ENCODE measurements at regions not wholly inside any gene's neighbourhood (a gene's known extent, or its start where the extent isn't known, plus 50 kb on each side); places are given as distances from the start of the nearest gene placed in this dataset.

DNA sequence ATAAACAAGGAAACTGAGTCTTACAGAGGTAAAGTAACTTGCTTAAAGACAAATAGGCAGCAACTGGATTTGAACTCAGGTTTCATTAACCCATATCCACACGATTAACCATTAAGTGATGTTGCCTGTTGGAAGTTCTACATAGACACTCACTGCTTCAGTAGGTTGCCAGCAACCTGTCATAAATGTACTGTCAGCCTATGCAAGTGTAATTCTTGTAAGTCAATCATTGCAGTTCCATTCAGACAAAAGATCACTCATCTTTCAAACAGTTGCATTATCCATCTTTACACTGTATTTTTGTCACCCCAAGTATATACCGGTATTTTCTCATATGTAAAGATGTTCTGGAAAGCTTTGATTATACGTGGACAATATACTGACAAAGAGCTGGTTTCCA, 676.9 kb upstream of the PCDH20 start:
- no peak for DNase-seq

DNA sequence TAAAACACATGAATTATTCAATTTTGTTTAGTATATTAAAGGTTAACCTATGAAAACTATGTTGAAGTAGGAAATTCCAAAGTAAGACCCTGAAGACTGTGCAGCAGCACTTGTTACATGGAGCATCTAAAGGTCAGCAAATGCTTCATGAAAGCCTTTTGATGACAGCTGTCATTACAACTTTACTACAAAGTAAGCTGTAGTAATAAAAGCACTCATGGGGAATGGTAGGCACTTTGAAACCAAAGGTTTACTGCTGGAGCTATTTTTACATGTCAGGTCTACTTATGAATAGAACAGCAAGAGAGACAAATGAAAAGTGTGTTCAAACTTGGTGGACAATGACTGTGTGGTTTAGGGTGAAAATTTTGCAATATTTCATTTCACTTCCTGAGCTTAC, 672.5 kb upstream of the PCDH20 start:
- no peak for DNase-seq

- DNase-seq: no peak
These were observed 671.5 kb upstream of the PCDH20 start for GRCh38 chr13:62087124-62087523.

GRCh38 chr13:62085337-62086229, 669.9 kb upstream of the PCDH20 start:
- no peak for DNase-seq

GRCh38 chr13:62084728-62085127, 669.1 kb upstream of the PCDH20 start:
- no peak for DNase-seq

DNA sequence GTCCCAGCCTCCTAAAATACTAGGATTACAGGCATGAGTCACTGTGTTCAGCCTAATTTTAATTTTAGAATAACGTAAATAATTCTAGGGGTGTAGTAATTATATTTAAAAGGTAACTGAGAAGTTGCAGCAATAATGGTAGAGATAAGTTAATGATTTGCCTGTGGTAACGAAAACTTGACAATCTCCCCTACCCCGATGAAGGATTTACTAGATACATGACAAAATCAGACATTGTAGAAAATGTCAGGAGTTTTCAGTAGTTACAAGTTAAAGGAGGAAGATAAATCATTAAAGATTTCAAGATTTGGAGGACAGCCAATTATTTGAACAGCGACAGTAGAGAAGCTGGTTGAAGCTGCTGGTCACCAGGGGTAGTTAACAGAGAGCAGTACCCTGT, 652.2 kb upstream of the PCDH20 start:
- no peak for DNase-seq

DNA sequence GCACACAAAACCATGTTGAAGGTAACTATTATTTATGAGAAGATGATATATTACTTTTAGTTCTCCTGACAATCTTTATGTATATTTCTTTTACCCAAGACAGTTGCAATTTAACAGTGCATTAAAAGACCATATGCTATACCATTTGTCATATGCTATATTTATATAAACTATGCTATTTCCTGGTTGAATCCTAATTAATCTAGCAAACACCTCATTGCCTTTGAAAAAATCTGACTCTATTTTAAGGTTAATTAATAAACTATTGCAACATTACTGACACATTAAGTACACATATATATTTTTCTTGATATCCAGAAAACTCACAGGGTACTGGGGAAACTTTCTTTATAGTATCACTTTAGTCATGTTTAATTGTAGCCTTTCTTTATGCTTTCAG, 649.4 kb upstream of the PCDH20 start:
- no peak for DNase-seq

GRCh38 chr13:62061751-62062150, 646.1 kb upstream of the PCDH20 start:
- DNase-seq: no peak

GRCh38 chr13:62060570-62060969, 644.9 kb upstream of the PCDH20 start:
- DNase-seq: no peak

DNA sequence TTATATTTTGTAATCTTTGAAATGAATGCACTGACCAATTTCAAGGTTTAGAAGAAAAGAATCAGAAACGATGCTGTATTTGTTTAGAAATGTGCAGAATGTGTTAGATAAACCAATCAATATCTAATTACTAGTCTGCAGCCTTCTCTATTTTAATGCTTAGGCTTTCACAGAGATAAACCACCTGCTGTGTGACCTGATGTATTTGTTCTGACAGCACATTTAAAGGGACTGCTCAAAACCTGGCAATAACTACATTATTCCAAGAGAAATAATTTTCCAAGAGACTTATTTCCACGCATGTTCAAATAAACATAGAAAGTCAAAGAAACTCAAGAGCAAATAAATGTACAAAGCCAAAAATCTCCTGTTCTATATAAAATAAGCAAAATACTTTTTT, 641.6 kb upstream of the PCDH20 start:
- DNase-seq: no peak

DNA sequence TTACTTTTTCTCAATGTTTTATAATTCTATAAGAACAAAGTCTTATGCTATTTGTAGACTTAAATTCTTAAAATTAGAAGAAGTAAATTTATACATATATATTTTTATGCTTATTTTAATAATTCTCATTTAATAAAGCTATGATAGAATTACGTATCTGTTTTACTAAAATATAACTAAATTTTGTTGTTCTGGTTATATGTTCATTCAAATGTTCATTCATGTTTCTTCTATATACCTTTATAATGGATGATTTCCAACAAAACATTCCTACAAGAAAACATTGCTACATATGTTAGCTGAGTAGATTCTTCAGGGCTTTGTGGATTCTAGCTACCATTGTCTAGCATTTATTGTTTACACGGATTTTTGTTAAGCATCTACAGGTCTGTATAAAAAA, 634.3 kb upstream of the PCDH20 start:
- DNase-seq: no peak

GRCh38 chr13:62046512-62046911, 630.9 kb upstream of the PCDH20 start:
- DNase-seq: no peak

GRCh38 chr13:62043600-62043999, 628.0 kb upstream of the PCDH20 start:
- DNase-seq: no peak

GRCh38 chr13:62040806-62041205, 625.2 kb upstream of the PCDH20 start:
- no peak for DNase-seq

DNA sequence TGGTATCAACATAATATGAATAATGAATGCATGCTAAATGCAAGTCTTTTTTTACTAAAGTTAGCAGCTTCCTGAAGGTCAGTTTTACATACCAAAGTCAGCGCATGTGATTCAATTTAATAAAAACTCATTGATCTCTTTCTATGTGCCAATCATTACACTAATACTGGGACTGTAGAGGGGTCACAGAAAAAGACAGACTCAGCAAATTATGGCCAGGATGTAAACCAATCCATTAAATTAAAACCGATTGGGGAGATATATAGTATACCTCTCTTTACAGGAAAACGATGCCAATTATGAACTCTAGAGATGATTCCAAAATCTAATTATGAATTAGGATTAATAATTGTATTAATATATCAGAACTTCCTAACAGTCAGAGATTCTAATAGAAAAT, 624.4 kb upstream of the PCDH20 start:
- no peak for DNase-seq

GRCh38 chr13:62038214-62038613, 622.6 kb upstream of the PCDH20 start:
- DNase-seq: no peak

- DNase-seq: no peak
These were observed 620.3 kb upstream of the PCDH20 start for GRCh38 chr13:62035981-62036380.

- DNase-seq: no peak
These were observed 618.3 kb upstream of the PCDH20 start for GRCh38 chr13:62033934-62034333.

GRCh38 chr13:62022369-62022768, 606.7 kb upstream of the PCDH20 start:
- no peak for DNase-seq

- DNase-seq: no peak
These were observed 604.2 kb upstream of the PCDH20 start for GRCh38 chr13:62019858-62020257.

DNA sequence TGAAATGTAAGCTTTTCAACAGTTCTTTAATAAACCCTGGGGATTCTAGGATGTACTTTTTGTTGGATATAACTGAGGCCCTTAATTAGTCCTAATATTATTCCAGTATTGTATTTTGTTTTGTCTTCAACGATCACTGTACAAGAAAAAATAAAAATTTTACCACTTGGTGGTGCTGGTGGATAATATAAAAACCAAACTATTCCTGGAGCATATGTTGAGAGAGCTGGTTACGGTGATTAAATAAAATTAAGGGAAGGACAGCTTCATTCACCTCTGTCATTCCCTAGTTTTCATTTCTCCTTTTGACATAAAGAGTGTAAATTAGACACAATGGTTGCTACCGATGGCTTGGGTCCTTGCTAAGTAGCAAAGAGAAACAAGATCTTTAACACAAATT, 598.6 kb upstream of the PCDH20 start:
- no peak for DNase-seq

DNA sequence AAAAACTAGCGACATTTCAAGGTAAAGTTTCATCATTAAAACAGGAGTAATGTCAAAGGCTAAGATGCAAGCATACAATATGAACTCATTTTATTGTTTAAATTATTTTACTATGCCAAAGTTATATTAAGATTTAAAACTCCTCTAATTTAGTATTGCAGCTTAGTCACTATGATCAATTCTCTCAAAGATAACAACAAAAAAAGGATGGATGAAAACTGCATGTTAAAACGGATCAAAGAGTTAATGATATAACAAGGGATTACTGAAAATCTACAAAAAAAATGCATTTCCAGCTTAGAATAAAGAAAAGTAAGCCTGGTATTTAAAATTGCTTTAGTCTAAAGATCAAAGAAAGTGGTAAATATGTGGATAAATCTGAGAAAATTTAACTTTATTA, 587.8 kb upstream of the PCDH20 start:
- no peak for DNase-seq

DNA sequence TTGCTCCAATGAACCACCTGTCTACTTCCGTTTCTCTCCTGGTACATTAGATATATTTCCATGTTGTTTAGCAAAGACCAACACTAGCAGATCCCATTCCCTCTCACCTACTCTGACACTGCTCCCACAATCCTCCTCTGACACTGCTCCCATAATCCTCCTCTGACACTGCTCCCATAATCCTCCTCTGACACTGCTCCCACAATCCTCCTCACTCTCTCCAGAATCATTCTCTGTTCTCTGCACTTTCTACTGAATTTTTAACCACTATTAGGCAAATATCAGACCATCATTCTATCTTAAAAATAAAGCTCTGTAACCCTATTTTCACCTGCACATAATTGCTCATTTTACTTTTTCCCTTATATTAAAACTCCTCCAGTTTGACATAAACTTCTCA, 578.5 kb upstream of the PCDH20 start:
- DNase-seq: no peak

GRCh38 chr13:61989978-61990377, 574.3 kb upstream of the PCDH20 start:
- DNase-seq: no peak

DNA sequence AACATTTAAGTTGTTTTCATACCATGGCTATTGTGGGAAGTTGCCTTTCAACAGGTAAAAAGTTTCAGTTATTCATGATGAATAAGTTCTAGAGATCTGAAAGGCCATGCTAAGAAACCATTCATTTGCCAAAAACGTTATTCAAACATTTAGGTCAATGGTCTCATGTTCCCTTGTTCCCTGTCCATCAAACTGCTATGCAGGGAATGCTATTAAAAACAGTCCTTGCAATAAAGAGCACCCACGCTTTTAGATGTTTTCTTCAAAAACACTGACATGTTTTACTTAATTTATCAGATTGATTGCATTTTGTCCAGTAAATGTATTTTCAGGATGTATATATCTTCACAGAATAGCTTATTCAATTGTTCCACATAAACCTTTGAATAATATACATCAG, 573.2 kb upstream of the PCDH20 start:
- no peak for DNase-seq

Measured in stimulated activated CD4-positive, alpha-beta T cell treated with anti-CD3 and anti-CD28 coated beads, Interleukin-15, amount 100 ng/mL, for 24 hours (primary cell).